PFSK-1 (cell line): ENCODE measurements at regions not wholly inside any gene's neighbourhood (a gene's known extent, or its start where the extent isn't known, plus 50 kb on each side); places are given as distances from the start of the nearest gene placed in this dataset.

ENCODE experiments used
- FOXP2 ChIP-seq: optimal IDR thresholded peaks from 2 replicates; pipeline ENCODE3; 2011; ENCODE audit warnings: borderline replicate concordance, control low read depth, inconsistent platforms; ENCODE audit not compliant: insufficient read depth; ENCODE audit errors: extremely low read length, extremely low read depth
- POLR2AphosphoS5 ChIP-seq: IDR thresholded peaks from 2 replicates; pipeline ENCODE4 v1.6.1; 2012; ENCODE audit warnings: low read depth, mild to moderate bottlenecking, control low read depth, low read length, moderate library complexity
- REST ChIP-seq, 2 experiments: IDR thresholded peaks; 2 replicates each; pipeline versions ENCODE4 v1.6.1 to v1.8.0; 2011 to 2012; ENCODE audit warnings: low read depth in 2 of 2, low read length in 2 of 2, control low read depth in 1 of 2, inconsistent platforms in 1 of 2, mild to moderate bottlenecking in 1 of 2, moderate library complexity in 1 of 2; ENCODE audit not compliant: insufficient read depth in 1 of 2
- SIN3A ChIP-seq: IDR thresholded peaks from 2 replicates; pipeline ENCODE4 v1.6.1; 2012; ENCODE audit warnings: mild to moderate bottlenecking, low read length, moderate library complexity, borderline replicate concordance; ENCODE audit not compliant: insufficient read depth
- TAF1 ChIP-seq: IDR thresholded peaks from 2 replicates; pipeline ENCODE4 v1.6.1; 2012; ENCODE audit warnings: low read length, control low read depth, borderline replicate concordance; ENCODE audit not compliant: insufficient read depth

- no peak for TF ChIP-seq POLR2AphosphoS5
- no peak for TF ChIP-seq TAF1
- TF ChIP-seq SIN3A: no peak
- no peak for TF ChIP-seq REST (IDR thresholded peaks at IDR 0.05; ENCODE audit: insufficient read depth in 1 of 2, low read depth in 2 of 2, low read length in 2 of 2)
- TF ChIP-seq FOXP2: no peak
These were observed 647.8 kb downstream of the RNF144B start for GRCh38 chr6:19034986-19035385.

- TF ChIP-seq REST (IDR thresholded peaks at IDR 0.05; ENCODE audit: insufficient read depth in 1 of 2, low read depth in 2 of 2, low read length in 2 of 2): no peak
- TF ChIP-seq SIN3A: no peak
- TF ChIP-seq POLR2AphosphoS5: no peak
- no peak for TF ChIP-seq TAF1
- no peak for TF ChIP-seq FOXP2
These were observed 648.5 kb downstream of the RNF144B start for GRCh38 chr6:19035461-19036195.

- TF ChIP-seq REST (IDR thresholded peaks at IDR 0.05; ENCODE audit: insufficient read depth in 1 of 2, low read depth in 2 of 2, low read length in 2 of 2) (no peak), FOXP2 (no peak)
These were observed 649.0 kb downstream of the RNF144B start for GRCh38 chr6:19036196-19036555.

GRCh38 chr6:19037607-19038006 lies 650.5 kb downstream of the RNF144B start:
- no peak for TF ChIP-seq TAF1
- no peak for TF ChIP-seq SIN3A
- no peak for TF ChIP-seq FOXP2
- no peak for TF ChIP-seq REST (IDR thresholded peaks at IDR 0.05; ENCODE audit: insufficient read depth in 1 of 2, low read depth in 2 of 2, low read length in 2 of 2)
- TF ChIP-seq POLR2AphosphoS5: no peak

GRCh38 chr6:19039287-19039686 lies 652.1 kb downstream of the RNF144B start:
- TF ChIP-seq REST (IDR thresholded peaks at IDR 0.05; ENCODE audit: insufficient read depth in 1 of 2, low read depth in 2 of 2, low read length in 2 of 2): no peak
